Neutrophil (primary cell): ENCODE measurements at regions not wholly inside any gene's neighbourhood (a gene's known extent, or its start where the extent isn't known, plus 50 kb on each side); places are given as distances from the start of the nearest gene placed in this dataset.
"Not testable (repeated sequence)": the region's sequence is repeated elsewhere in the genome, so short reads cannot be mapped to it uniquely, and the experiment has no call there.

Source experiments
- H3K27ac ChIP-seq: fragments of 200-600 bp; sonication (generic); 2 replicates; pipeline ENCODE4 v1.5.1; 2016; ENCODE audit warnings: mild to moderate bottlenecking, moderate library complexity
- H3K27me3 ChIP-seq: fragments of 200-600 bp; sonication (generic); 2 replicates; pipeline ENCODE4 v1.6.0; 2016; ENCODE audit warnings: mild to moderate bottlenecking
- H3K36me3 ChIP-seq: fragments of 200-600 bp; sonication (generic); 2 replicates; pipeline ENCODE4 v1.5.1; 2017
- H3K4me1 ChIP-seq, 2 experiments: fragments of 200-600 bp in 1 of 2; sonication (generic) in 1 of 2; 1 replicate in 1 of 2; 2 replicates in 1 of 2; pipeline versions ENCODE4 v1.5.1 to v1.6.1; 2013 to 2016; ENCODE audit warnings: low read depth in 1 of 2, low read length in 1 of 2, mild to moderate bottlenecking in 1 of 2, moderate library complexity in 1 of 2; ENCODE audit not compliant: control insufficient read depth in 1 of 2, insufficient read depth in 1 of 2
- H3K4me3 ChIP-seq, 2 experiments: fragments of 200-600 bp in 1 of 2; sonication (generic) in 1 of 2; 1 replicate in 1 of 2; 2 replicates in 1 of 2; pipeline ENCODE4 v1.5.1; 2013 to 2016; ENCODE audit warnings: low read depth in 1 of 2, low read length in 1 of 2, mild to moderate bottlenecking in 1 of 2, moderate library complexity in 1 of 2
- H3K9me3 ChIP-seq: fragments of 200-600 bp; sonication (generic); 2 replicates; pipeline ENCODE4 v1.5.1; 2016
- CTCF ChIP-seq: fragments of 200-600 bp; sonication (generic); IDR thresholded peaks from 2 replicates; pipeline ENCODE4 v1.5.1; 2016; ENCODE audit warnings: antibody characterized with exemption

GRCh38 chr12:131213896-131214442 lies 260.3 kb downstream of the ADGRD1 start:
- Histone ChIP-seq H3K4me3 (no peak overlapping the region), H3K36me3 (no peaks in the 10 kb centered on the region), H3K27ac (no peak overlapping the region), H3K4me1 (no peaks in the 10 kb centered on the region), H3K27me3 (peaks cover 27% of the 10 kb centered on the region), H3K9me3 (no peaks in the 10 kb centered on the region)
- no peak for TF ChIP-seq CTCF

GRCh38 chr12:131214936-131215335 lies 261.2 kb downstream of the ADGRD1 start:
- H3K9me3 ChIP-seq, H3K36me3 ChIP-seq, H3K4me1 ChIP-seq, H3K4me3 ChIP-seq, H3K27ac ChIP-seq: not testable (repeated sequence)
- H3K27me3 ChIP-seq, result peaks cover 35% of the 10 kb centered on the region

DNA sequence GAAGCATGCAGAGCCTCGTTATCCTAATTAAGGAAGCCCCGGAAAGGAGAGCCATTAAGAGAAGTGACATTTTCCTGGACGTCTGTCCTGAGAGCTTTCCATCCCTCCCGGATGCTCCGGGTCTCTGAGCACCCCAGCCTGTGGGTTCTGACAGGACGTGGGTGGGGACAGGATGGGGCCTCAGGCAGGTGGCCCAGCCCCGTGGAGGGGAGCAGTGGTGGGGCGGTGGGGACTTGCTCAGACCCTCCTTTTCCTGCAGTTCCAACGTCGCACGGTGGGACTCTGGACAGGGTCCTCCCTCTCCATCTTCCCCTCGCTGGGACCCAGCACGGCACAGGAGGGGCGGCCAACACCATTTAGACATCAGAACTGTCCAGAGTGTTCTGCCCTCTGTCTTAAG lies 262.9 kb downstream of the ADGRD1 start:
- not testable (repeated sequence) for H3K9me3 ChIP-seq, H3K4me3 ChIP-seq, H3K36me3 ChIP-seq, H3K27ac ChIP-seq, H3K4me1 ChIP-seq
- peaks cover 47% of the 10 kb centered on the region for H3K27me3 ChIP-seq

DNA sequence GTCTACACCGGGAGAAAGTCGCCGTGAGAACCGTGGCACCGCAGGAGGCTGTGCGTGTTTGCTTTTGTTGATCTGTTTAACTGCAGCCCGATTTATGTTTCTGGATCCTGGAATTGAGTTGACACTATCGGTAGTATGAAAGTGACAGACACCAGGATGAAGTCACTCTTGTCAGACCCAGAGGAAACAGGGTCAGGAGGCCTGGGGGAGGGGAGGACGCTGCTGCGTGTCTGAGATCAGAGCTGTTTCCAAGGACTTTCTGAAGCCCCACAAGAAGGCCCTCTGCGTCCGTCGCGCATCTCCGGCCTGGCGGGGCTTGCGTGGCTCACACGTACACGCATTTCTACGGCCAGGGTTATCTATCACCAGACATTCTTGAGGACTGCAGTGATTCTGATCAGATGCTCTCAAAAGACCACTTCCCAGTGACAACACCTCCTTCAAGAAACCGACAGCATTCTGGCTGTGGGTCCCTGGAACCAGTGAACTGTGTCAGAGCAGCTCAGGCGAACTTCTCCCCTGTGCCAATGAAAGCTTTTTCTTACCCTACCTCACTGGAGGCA lies 263.4 kb downstream of the ADGRD1 start:
- no peak for TF ChIP-seq CTCF
- no peak overlapping the region for H3K27ac ChIP-seq
- peaks cover 52% of the 10 kb centered on the region for H3K27me3 ChIP-seq
- H3K4me3 ChIP-seq, result no peak overlapping the region
- no peaks in the 10 kb centered on the region for H3K36me3 ChIP-seq
- no peaks in the 10 kb centered on the region for H3K4me1 ChIP-seq
- no peaks in the 10 kb centered on the region for H3K9me3 ChIP-seq

GRCh38 chr12:131218026-131218922 lies 264.6 kb downstream of the ADGRD1 start:
- Histone ChIP-seq H3K4me3 (no peak overlapping the region), H3K27ac (no peak overlapping the region), H3K9me3 (no peaks in the 10 kb centered on the region), H3K36me3 (no peaks in the 10 kb centered on the region), H3K27me3 (peaks cover 64% of the 10 kb centered on the region), H3K4me1 (no peaks in the 10 kb centered on the region)
- no peak for TF ChIP-seq CTCF

- no peak for TF ChIP-seq CTCF
These were observed 265.4 kb downstream of the ADGRD1 start for GRCh38 chr12:131218923-131219669.

More at GRCh38 chr12:131218923-131219669, 265.4 kb downstream of the ADGRD1 start:
- Histone ChIP-seq H3K27ac (no peak overlapping the region), H3K9me3 (no peaks in the 10 kb centered on the region), H3K4me3 (no peak overlapping the region), H3K36me3 (no peaks in the 10 kb centered on the region), H3K27me3 (peaks cover 70% of the 10 kb centered on the region), H3K4me1 (no peaks in the 10 kb centered on the region)
